GM10266 (cell line): ENCODE measurements at regions not wholly inside any gene's neighbourhood (a gene's known extent, or its start where the extent isn't known, plus 50 kb on each side); places are given as distances from the start of the nearest gene placed in this dataset.

Experiments used
- DNase-seq: peaks from one replicate; pipeline ENCODE4 v3.0.0; 2012; ENCODE audit errors: extremely low spot score
- TF ChIP-seq, protein P1 (sequence below): IDR thresholded peaks from 2 replicates; pipeline ENCODE4 v1.5.1; 2012; ENCODE audit warnings: mild to moderate bottlenecking, low read depth; ENCODE audit not compliant: control insufficient read depth, insufficient read depth; ENCODE audit errors: missing control alignments

DNA sequence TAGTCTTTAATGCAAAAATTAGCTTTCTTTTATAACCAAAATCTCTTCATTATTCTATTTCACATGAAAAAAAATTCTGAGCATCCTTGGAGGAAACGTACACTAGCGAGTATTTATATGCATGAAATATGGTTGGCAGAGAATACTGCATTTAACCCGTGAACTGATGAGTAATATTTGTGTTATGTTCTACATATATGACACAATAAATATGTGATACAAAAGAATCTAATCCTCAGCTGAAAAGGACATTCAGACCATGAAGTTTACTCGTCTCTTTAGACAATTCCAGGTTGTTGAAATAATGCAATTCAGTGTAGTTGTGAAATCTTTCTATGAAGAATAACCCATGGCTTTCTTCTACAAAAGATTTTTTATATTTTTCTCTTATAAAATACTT is 524.8 kb upstream of the MAN1A1 start:
- TF ChIP-seq, protein P1, sequence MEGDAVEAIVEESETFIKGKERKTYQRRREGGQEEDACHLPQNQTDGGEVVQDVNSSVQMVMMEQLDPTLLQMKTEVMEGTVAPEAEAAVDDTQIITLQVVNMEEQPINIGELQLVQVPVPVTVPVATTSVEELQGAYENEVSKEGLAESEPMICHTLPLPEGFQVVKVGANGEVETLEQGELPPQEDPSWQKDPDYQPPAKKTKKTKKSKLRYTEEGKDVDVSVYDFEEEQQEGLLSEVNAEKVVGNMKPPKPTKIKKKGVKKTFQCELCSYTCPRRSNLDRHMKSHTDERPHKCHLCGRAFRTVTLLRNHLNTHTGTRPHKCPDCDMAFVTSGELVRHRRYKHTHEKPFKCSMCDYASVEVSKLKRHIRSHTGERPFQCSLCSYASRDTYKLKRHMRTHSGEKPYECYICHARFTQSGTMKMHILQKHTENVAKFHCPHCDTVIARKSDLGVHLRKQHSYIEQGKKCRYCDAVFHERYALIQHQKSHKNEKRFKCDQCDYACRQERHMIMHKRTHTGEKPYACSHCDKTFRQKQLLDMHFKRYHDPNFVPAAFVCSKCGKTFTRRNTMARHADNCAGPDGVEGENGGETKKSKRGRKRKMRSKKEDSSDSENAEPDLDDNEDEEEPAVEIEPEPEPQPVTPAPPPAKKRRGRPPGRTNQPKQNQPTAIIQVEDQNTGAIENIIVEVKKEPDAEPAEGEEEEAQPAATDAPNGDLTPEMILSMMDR = no peak
- no peak for DNase-seq

DNA sequence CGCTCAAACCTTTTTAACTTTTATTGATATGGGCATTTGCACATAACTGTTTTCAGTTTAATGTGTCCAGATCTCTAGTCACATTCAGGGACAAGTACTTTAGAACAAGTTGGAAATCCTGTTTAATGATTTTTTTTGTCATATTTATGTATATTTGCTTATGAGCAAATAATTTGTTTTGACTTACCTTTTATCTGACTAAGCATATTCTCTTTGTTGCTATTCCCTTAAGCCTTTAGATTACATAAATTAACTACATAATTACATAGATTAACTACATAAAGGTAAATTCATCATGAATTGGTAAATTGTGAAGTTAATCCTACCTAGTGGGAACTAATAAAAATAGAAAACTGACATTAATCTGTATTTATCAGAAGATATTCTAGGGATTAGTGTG is 523.5 kb upstream of the MAN1A1 start:
- TF ChIP-seq, protein P1 = no peak
- DNase-seq = no peak

DNA sequence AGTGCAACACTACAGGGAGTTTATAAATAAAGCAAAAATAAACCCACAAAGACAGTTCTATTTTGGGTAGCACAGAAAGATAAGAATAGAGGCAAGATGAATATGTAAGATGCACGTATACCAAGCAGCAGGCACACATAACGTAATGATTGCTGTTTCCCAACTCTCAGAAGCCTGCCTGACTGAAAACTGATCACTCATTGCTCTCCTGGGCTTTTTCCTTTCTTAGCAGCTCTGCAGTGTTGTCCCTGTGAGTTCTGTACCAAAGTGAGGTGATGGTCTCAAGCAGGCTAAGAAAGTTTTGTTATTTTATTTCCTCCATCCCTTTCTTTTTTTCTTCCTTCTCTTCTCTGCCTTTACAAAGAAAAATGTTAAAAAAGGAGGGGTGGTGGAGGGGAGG is 522.0 kb upstream of the MAN1A1 start:
- TF ChIP-seq, protein P1 = no peak
- no peak for DNase-seq

DNA sequence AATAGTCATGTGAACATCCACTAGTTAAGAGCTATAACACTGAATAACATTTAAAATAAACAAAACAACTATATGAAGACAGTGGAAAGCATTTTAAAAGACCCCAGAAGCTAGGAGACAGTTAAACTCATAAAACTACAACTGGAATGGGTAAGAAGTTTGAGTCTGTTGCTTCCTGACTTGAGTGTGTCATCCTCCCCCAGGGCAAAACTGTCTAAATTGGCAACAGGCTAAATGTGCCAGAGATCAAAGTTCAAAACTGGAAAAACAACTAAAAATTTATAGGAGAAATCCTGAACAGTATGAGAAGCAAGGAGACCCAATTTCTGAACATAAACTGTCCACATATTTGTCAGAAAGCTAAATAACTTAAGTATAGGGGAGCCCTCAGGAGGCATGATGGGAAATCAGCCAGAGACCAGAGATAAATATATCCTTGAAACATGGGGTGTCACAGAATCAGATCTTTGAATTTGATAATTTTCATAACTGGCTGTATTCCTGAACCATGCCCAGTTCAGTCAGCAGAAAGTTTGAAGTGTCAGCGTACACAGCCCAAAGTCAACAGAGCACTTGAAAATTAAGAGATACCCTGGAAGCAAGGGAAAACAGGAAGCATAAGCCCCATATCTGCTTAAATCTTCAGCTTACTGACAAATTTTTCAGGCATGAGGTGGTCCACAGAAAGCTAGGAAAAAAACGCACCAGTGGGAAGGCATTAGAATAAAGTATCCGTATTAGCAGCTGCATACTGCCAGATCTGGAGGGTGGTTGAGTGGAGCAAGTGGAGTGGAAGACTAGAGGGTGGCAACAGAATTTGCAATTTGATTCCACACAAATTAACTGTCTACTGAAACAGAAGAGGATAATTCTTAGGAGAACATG is 516.1 kb upstream of the MAN1A1 start:
- TF ChIP-seq, protein P1 = no peak
- no peak for DNase-seq

DNA sequence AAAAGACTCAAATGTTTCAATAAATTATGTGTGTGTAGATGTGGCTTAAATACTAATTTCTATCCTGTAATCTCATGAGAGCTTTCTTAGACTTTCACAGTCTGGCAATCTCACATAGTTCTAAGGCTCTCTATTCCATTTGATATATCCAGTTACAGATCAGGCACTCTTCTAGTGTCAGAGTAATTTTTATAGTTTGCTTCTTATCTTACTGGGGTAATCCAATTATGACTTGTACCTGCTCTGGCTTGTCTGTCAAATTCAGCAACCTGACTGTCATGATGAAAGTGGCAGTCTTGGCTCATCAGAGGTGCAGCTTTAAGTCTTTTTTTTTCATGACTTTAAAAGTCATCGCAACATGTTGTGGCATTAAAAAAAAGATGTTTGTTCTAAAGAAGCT is 513.2 kb upstream of the MAN1A1 start:
- no peak for DNase-seq
- TF ChIP-seq, protein P1 = no peak

DNA sequence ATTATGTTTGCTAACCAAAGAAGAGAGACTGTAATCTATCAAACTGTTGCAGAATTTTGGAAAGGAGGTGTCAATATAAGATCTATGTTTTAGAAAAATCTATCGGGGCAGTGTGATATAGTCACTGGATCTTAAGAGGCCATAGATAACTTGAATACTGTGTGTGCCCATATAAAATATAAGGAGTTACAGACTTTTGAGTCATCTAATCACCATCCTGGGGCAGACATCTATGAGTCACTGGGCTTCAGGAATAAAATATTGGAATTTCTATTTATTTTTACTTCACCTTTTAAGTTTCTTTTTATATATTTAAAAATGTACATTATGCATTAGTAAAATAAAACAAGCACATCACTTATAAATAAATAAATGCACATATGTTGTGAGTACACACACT is 509.3 kb upstream of the MAN1A1 start:
- TF ChIP-seq, protein P1 = no peak
- no peak for DNase-seq

DNA sequence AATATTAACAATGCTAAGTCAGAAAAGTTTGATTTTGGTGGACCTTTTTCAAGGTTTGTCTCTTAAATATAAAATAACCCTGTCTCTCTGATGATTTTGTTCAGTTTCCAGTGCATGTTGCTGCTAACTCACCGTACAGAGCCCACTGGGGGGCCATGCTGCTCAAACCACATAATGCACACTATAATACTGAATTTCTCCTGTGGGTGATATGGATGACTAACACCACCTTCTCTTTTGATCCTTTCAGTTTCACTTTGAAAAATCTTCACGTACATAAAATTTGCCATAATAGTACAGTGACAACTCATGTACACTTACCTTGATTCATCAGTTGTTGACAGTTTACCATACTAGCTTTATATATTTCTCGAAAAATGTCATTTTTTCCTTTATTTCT is 506.6 kb upstream of the MAN1A1 start:
- peak; percentile 5 for DNase-seq
- TF ChIP-seq, protein P1 = no peak
